GM19438 (cell line): ENCODE measurements at regions not wholly inside any gene's neighbourhood (a gene's known extent, or its start where the extent isn't known, plus 50 kb on each side); places are given as distances from the start of the nearest gene placed in this dataset.

Source experiments
- ATAC-seq: cut with Tn5 transposase; IDR thresholded peaks from one replicate; pipeline ENCODE4 v1.9.1; 2021; ENCODE audit warnings: low read depth; ENCODE audit not compliant: unreplicated experiment

GRCh38 chr3:59456852-59457485 lies 407.1 kb upstream of the CFAP20DC start:
- ATAC-seq, result peak; percentile 88

- ATAC-seq, result no peak
These were observed 402.2 kb upstream of the CFAP20DC start for GRCh38 chr3:59451800-59452746.

- ATAC-seq, result peak; percentile 93
These were observed 401.3 kb upstream of the CFAP20DC start for GRCh38 chr3:59450946-59451763.

- ATAC-seq, result no peak
These were observed 400.6 kb upstream of the CFAP20DC start for GRCh38 chr3:59450437-59450836.

GRCh38 chr3:59446775-59447465 lies 397.1 kb upstream of the CFAP20DC start:
- no peak for ATAC-seq

- no peak for ATAC-seq
These were observed 394.9 kb upstream of the CFAP20DC start for GRCh38 chr3:59444676-59445075.

GRCh38 chr3:59444294-59444671 lies 394.5 kb upstream of the CFAP20DC start:
- ATAC-seq, result no peak

GRCh38 chr3:59443618-59444293 lies 393.9 kb upstream of the CFAP20DC start:
- no peak for ATAC-seq

- no peak for ATAC-seq
These were observed 392.2 kb upstream of the CFAP20DC start for GRCh38 chr3:59442046-59442445.

- ATAC-seq, result no peak
These were observed 390.6 kb upstream of the CFAP20DC start for GRCh38 chr3:59440285-59441028.

- ATAC-seq, result no peak
These were observed 388.7 kb upstream of the CFAP20DC start for GRCh38 chr3:59438492-59438891.

GRCh38 chr3:59436164-59436958 lies 386.5 kb upstream of the CFAP20DC start:
- no peak for ATAC-seq

GRCh38 chr3:59433546-59433945 lies 383.7 kb upstream of the CFAP20DC start:
- ATAC-seq, result no peak

- no peak for ATAC-seq
These were observed 382.8 kb upstream of the CFAP20DC start for GRCh38 chr3:59432665-59433064.

- no peak for ATAC-seq
These were observed 380.5 kb upstream of the CFAP20DC start for GRCh38 chr3:59430341-59430740.

- ATAC-seq, result no peak
These were observed 379.4 kb upstream of the CFAP20DC start for GRCh38 chr3:59429198-59429597.

- ATAC-seq, result no peak
These were observed 377.2 kb upstream of the CFAP20DC start for GRCh38 chr3:59426821-59427565.

- no peak for ATAC-seq
These were observed 376.1 kb upstream of the CFAP20DC start for GRCh38 chr3:59425942-59426341.
